ENCODE measurements at regions not wholly inside any gene's neighbourhood (a gene's known extent, or its start where the extent isn't known, plus 50 kb on each side); places are given as distances from the start of the nearest gene placed in this dataset.

GRCh38 chr6:6714118-6714897 is 125.8 kb downstream of the LY86 start:
- POLR2A ChIA-PET = no interaction called here
- no peak for DNase-seq (ENCODE audit: extremely low spot score)
- CTCF ChIA-PET = interaction anchor here (0.7 to 2.8 kb wide), 2 partner anchors 18 to 104 kb away, joined by 3 to 15 read pairs; no protein-coding TSS in a partner anchor
- TF ChIP-seq CTBP1 (IDR thresholded peaks at IDR 0.05; ENCODE audit: borderline replicate concordance) (no peak), HDGF (IDR thresholded peaks at IDR 0.05; ENCODE audit: borderline replicate concordance) (no peak), BHLHE40 (IDR thresholded peaks at IDR 0.05; ENCODE audit: borderline replicate concordance) (no peak), FOXK2 (IDR thresholded peaks at IDR 0.05) (no peak), SP1 (IDR thresholded peaks at IDR 0.05) (no peak), PKNOX1 (IDR thresholded peaks at IDR 0.05) (no peak)

DNA sequence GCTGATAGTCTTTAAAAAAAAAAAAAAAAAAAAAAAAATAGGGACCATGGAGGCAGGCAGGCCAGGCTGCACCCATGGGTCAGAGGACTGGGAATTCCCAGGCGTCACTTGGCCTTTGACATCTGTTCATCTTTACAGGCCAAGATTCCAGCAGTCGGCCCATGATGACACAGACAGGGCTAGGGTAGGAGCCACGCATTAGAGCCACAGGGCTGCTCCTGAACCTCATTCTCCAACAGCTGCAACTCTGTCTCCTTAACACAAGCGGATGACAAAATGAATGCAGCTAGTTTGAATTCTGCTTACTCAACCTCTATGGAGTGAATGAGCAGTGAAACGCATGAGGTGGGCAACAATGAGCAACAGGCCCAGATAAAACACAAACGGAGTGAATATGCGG is 126.4 kb downstream of the LY86 start:
- CTCF ChIA-PET = interaction anchor here (2.8 kb wide), 1 partner anchor 18 kb away, joined by 15 read pairs; no protein-coding TSS in a partner anchor
- no peak for DNase-seq (ENCODE audit: extremely low spot score)
- POLR2A ChIA-PET = no interaction called here
- no peak for TF ChIP-seq CTBP1 (IDR thresholded peaks at IDR 0.05; ENCODE audit: borderline replicate concordance)
- no peak for TF ChIP-seq NFRKB (IDR thresholded peaks at IDR 0.05)
- TF ChIP-seq HDGF (IDR thresholded peaks at IDR 0.05; ENCODE audit: borderline replicate concordance) = no peak
- TF ChIP-seq FOXM1 (IDR thresholded peaks at IDR 0.05; ENCODE audit: borderline replicate concordance) = no peak
- TF ChIP-seq ELF4 (IDR thresholded peaks at IDR 0.05) = no peak
- no peak for TF ChIP-seq LEF1 (IDR thresholded peaks at IDR 0.05; ENCODE audit: borderline replicate concordance)
- no peak for TF ChIP-seq BHLHE40 (IDR thresholded peaks at IDR 0.05; ENCODE audit: borderline replicate concordance)
- no peak for TF ChIP-seq TARDBP (IDR thresholded peaks at IDR 0.05)
- no peak for TF ChIP-seq FOXK2 (IDR thresholded peaks at IDR 0.05)
- TF ChIP-seq SP1 (IDR thresholded peaks at IDR 0.05) = no peak
- no peak for TF ChIP-seq FOXA1 (IDR thresholded peaks at IDR 0.05)

DNA sequence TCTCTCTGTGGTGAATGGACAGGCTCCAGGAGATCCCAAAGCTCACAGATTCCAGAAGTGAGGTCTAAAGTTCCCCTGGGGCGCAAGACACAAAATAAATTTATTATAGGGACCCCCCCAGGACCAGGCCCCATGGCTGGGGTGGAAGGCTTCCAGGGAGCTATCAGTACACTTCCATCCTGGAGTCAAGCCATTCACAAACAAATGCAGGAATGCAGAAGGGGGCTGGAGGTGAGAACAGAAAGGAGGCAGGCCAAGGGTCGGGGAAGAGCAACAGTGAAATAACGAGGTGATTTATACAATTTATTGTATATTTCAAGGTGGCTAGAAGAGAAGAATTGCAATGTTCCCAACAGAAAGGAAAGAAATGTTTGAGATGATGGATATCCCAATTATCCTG is 126.9 kb downstream of the LY86 start:
- TF ChIP-seq CTBP1 (IDR thresholded peaks at IDR 0.05; ENCODE audit: borderline replicate concordance) = no peak
- no peak for TF ChIP-seq TARDBP (IDR thresholded peaks at IDR 0.05)
- TF ChIP-seq FOXM1 (IDR thresholded peaks at IDR 0.05; ENCODE audit: borderline replicate concordance) = no peak
- TF ChIP-seq HDGF (IDR thresholded peaks at IDR 0.05; ENCODE audit: borderline replicate concordance) = no peak
- no peak for TF ChIP-seq FOXA1 (IDR thresholded peaks at IDR 0.05)
- TF ChIP-seq BHLHE40 (IDR thresholded peaks at IDR 0.05; ENCODE audit: borderline replicate concordance) = no peak
- no peak for TF ChIP-seq LEF1 (IDR thresholded peaks at IDR 0.05; ENCODE audit: borderline replicate concordance)
- TF ChIP-seq SP1 (IDR thresholded peaks at IDR 0.05) = no peak
- no peak for TF ChIP-seq PKNOX1 (IDR thresholded peaks at IDR 0.05)
- TF ChIP-seq ELF4 (IDR thresholded peaks at IDR 0.05) = no peak
- no peak for TF ChIP-seq NFRKB (IDR thresholded peaks at IDR 0.05)
- no peak for TF ChIP-seq L3MBTL2 (conservative IDR thresholded peaks at IDR 0.05)
- DNase-seq (ENCODE audit: extremely low spot score) = no peak
- ChIA-PET CTCF (no interaction called here), POLR2A (no interaction called here)

GRCh38 chr6:6716998-6717763 is 128.7 kb downstream of the LY86 start:
- TF ChIP-seq SUZ12 (IDR thresholded peaks at IDR 0.05) (no peak), ARNT (IDR thresholded peaks at IDR 0.05) (no peak), FOXK2 (IDR thresholded peaks at IDR 0.05) (no peak), CTBP1 (IDR thresholded peaks at IDR 0.05; ENCODE audit: borderline replicate concordance) (no peak), BHLHE40 (IDR thresholded peaks at IDR 0.05; ENCODE audit: borderline replicate concordance) (no peak), TARDBP (IDR thresholded peaks at IDR 0.05) (no peak), FOXA1 (IDR thresholded peaks at IDR 0.05) (no peak), ELF4 (IDR thresholded peaks at IDR 0.05) (no peak), HDGF (IDR thresholded peaks at IDR 0.05; ENCODE audit: borderline replicate concordance) (no peak), NFRKB (IDR thresholded peaks at IDR 0.05) (no peak), LEF1 (IDR thresholded peaks at IDR 0.05; ENCODE audit: borderline replicate concordance) (no peak), L3MBTL2 (conservative IDR thresholded peaks at IDR 0.05) (no peak), PKNOX1 (IDR thresholded peaks at IDR 0.05) (no peak), ZNF384 (IDR thresholded peaks at IDR 0.05) (no peak), SP1 (IDR thresholded peaks at IDR 0.05) (no peak), FOXM1 (IDR thresholded peaks at IDR 0.05; ENCODE audit: borderline replicate concordance) (no peak)
- ChIA-PET CTCF (interaction anchor here (1.1 kb wide), 1 partner anchor 20 kb away, joined by 3 read pairs; no protein-coding TSS in a partner anchor), POLR2A (no interaction called here)
- DNase-seq (ENCODE audit: extremely low spot score) = no peak

DNA sequence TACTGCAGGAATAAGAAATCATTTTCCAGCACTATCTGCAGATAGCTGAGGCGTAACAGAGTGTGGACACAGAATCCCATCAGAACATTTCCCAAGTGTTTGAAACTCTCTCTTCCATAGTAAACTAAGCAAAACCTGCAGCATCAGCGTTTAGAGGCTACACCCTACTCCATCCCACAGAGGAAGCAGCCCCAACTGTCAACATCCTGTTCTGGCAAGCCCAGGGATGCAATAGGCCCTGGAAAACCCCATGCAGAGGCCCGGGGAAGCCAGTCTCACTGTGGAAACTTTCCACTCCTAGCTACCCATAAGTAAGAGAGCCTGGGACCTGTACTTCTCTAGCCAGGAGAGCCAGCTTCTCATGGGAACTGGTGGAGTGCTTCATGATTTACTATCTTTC is 129.4 kb downstream of the LY86 start:
- TF ChIP-seq FOXK2 (IDR thresholded peaks at IDR 0.05) = no peak
- TF ChIP-seq SP1 (IDR thresholded peaks at IDR 0.05) = no peak
- TF ChIP-seq LEF1 (IDR thresholded peaks at IDR 0.05; ENCODE audit: borderline replicate concordance) = no peak
- TF ChIP-seq FOXA1 (IDR thresholded peaks at IDR 0.05) = no peak
- no peak for TF ChIP-seq HDGF (IDR thresholded peaks at IDR 0.05; ENCODE audit: borderline replicate concordance)
- TF ChIP-seq FOXM1 (IDR thresholded peaks at IDR 0.05; ENCODE audit: borderline replicate concordance) = no peak
- no peak for TF ChIP-seq CTBP1 (IDR thresholded peaks at IDR 0.05; ENCODE audit: borderline replicate concordance)
- no peak for TF ChIP-seq NFRKB (IDR thresholded peaks at IDR 0.05)
- no peak for TF ChIP-seq L3MBTL2 (conservative IDR thresholded peaks at IDR 0.05)
- TF ChIP-seq BHLHE40 (IDR thresholded peaks at IDR 0.05; ENCODE audit: borderline replicate concordance) = no peak
- no peak for TF ChIP-seq ELF4 (IDR thresholded peaks at IDR 0.05)
- no peak for TF ChIP-seq ZNF384 (IDR thresholded peaks at IDR 0.05)
- no peak for TF ChIP-seq SUZ12 (IDR thresholded peaks at IDR 0.05)
- TF ChIP-seq TARDBP (IDR thresholded peaks at IDR 0.05) = no peak
- no peak for TF ChIP-seq PKNOX1 (IDR thresholded peaks at IDR 0.05)
- no peak for DNase-seq (ENCODE audit: extremely low spot score)
- ChIA-PET POLR2A (interaction anchor here (0.9 kb wide), 1 partner anchor 31 kb away, joined by 3 read pairs; no protein-coding TSS in a partner anchor), CTCF (no interaction called here)

Measured in HEK293T (cell line).